ELF-1 (cell line): ENCODE measurements at regions not wholly inside any gene's neighbourhood (a gene's known extent, or its start where the extent isn't known, plus 50 kb on each side); places are given as distances from the start of the nearest gene placed in this dataset.
A peak's percentile ranks its signal among the peaks of the same experiment; 100 is the strongest.

Source experiments
- DNase-seq: peaks from one replicate; pipeline ENCODE4 v3.0.0-alpha.2; 2016; ENCODE audit warnings: low read depth, low spot score

- no peak for DNase-seq
Measured at GRCh38 chrX:107502316-107502715, 52.9 kb downstream of the FRMPD3 start.

GRCh38 chrX:107504006-107504405 lies 54.6 kb downstream of the FRMPD3 start:
- DNase-seq, result no peak

GRCh38 chrX:107505223-107505622 lies 55.8 kb downstream of the FRMPD3 start:
- no peak for DNase-seq

- no peak for DNase-seq
Measured at GRCh38 chrX:107506596-107507031, 57.2 kb downstream of the FRMPD3 start.

- no peak for DNase-seq
Measured at GRCh38 chrX:107507093-107507743, 57.8 kb downstream of the FRMPD3 start.

- DNase-seq, result no peak
Measured at GRCh38 chrX:107507744-107508117, 58.3 kb downstream of the FRMPD3 start.

- no peak for DNase-seq
Measured at GRCh38 chrX:107508925-107509324, 59.5 kb downstream of the FRMPD3 start.

- no peak for DNase-seq
Measured at GRCh38 chrX:107514944-107515343, 65.5 kb downstream of the FRMPD3 start.

GRCh38 chrX:107521877-107522586 lies 72.6 kb downstream of the FRMPD3 start:
- DNase-seq, result no peak

- peak; percentile 70 for DNase-seq
Measured at GRCh38 chrX:107522901-107523300, 73.4 kb downstream of the FRMPD3 start.

GRCh38 chrX:107526141-107526540 lies 76.7 kb downstream of the FRMPD3 start:
- DNase-seq, result no peak

GRCh38 chrX:107530141-107530540 lies 80.7 kb downstream of the FRMPD3 start:
- no peak for DNase-seq

GRCh38 chrX:107537815-107538214 lies 88.4 kb downstream of the FRMPD3 start:
- peak; percentile 70 for DNase-seq

GRCh38 chrX:107541244-107541643 lies 87.1 kb upstream of the PRPS1 start:
- DNase-seq, result no peak

- no peak for DNase-seq
Measured at GRCh38 chrX:107542040-107542439, 86.3 kb upstream of the PRPS1 start.

- peak; percentile 64 for DNase-seq
Measured at GRCh38 chrX:107542500-107542899, 85.8 kb upstream of the PRPS1 start.

- no peak for DNase-seq
Measured at GRCh38 chrX:107547621-107548020, 80.7 kb upstream of the PRPS1 start.

- DNase-seq, result no peak
Measured at GRCh38 chrX:107548775-107549174, 79.5 kb upstream of the PRPS1 start.

- DNase-seq, result peak; percentile 58
Measured at GRCh38 chrX:107549504-107549903, 78.8 kb upstream of the PRPS1 start.

GRCh38 chrX:107551546-107551945 lies 76.8 kb upstream of the PRPS1 start:
- no peak for DNase-seq

- no peak for DNase-seq
Measured at GRCh38 chrX:107552930-107553329, 75.4 kb upstream of the PRPS1 start.

- DNase-seq, result no peak
Measured at GRCh38 chrX:107556967-107557366, 71.3 kb upstream of the PRPS1 start.

GRCh38 chrX:107559506-107559905 lies 68.8 kb upstream of the PRPS1 start:
- DNase-seq, result no peak
